Endothelial cell of umbilical vein (primary cell): ENCODE measurements at regions not wholly inside any gene's neighbourhood (a gene's known extent, or its start where the extent isn't known, plus 50 kb on each side); places are given as distances from the start of the nearest gene placed in this dataset.

Source experiments
- BruUV-seq: library from RNA; stranded (reverse); fragments of 400-500 nt; replicated peaks from 2 replicates; lab custom pipeline; 2021; lab: Mats Ljungman, UMichigan
- CTCF ChIA-PET: fragments of 300-600, 350-600 bp; sonication (Branson Sonifier 250); formaldehyde crosslinking; loops from one replicate; lab custom pipeline; 2021; ENCODE audit warnings: antibody characterized with exemption, inconsistent platforms; lab: Charles Lee
- POLR2A ChIA-PET: fragments of 300-600, 350-600 bp; sonication (Branson Sonifier 250); formaldehyde crosslinking; loops from one replicate; lab custom pipeline; 2021; ENCODE audit warnings: antibody characterized with exemption, inconsistent platforms; lab: Charles Lee
- DNase-seq: peaks from one replicate; pipeline ENCODE4 v3.0.0-alpha.2; 2011; ENCODE audit warnings: low read depth, low spot score
- FAIRE-seq: peaks from 2 replicates; lab custom pipeline; 2011; peaks lifted over from hg19 to GRCh38; lab: Jason Lieb, UNC
- H2AFZ ChIP-seq: 2 replicates; pipeline ENCODE4 v1.6.0; 2012; ENCODE audit warnings: low read depth, low read length, control low read depth, inconsistent platforms
- H3K27ac ChIP-seq: 2 replicates; pipeline ENCODE4 v1.5.1; 2011; ENCODE audit warnings: low read depth, mild to moderate bottlenecking, control low read depth, low read length, moderate library complexity; ENCODE audit not compliant: insufficient read depth
- H3K27me3 ChIP-seq, 2 experiments: 2 replicates each; pipeline versions ENCODE4 v1.6.0 to v1.6.1; 2011; ENCODE audit warnings: low read length in 2 of 2, mixed read lengths in 1 of 2; ENCODE audit not compliant: control insufficient read depth in 2 of 2, insufficient read depth in 2 of 2
- H3K36me3 ChIP-seq, 2 experiments: 2 replicates in 1 of 2; 3 replicates in 1 of 2; pipeline ENCODE4 v1.5.1; 2011; ENCODE audit warnings: low read length in 2 of 2, mild to moderate bottlenecking in 1 of 2, moderate library complexity in 1 of 2; ENCODE audit not compliant: control insufficient read depth in 2 of 2, insufficient read depth in 2 of 2; ENCODE audit errors: extremely low read depth in 1 of 2
- H3K4me1 ChIP-seq: 3 replicates; pipeline ENCODE4 v1.5.1; 2011; ENCODE audit warnings: mild to moderate bottlenecking, low read length; ENCODE audit not compliant: control insufficient read depth, insufficient read depth; ENCODE audit errors: extremely low read depth
- H3K4me2 ChIP-seq: 2 replicates; pipeline ENCODE4 v1.6.1; 2011; ENCODE audit warnings: low read length, control low read depth, mixed read lengths; ENCODE audit not compliant: insufficient read depth
- H3K4me3 ChIP-seq, 3 experiments: fragments of 200-600 bp in 1 of 3; sonication (generic), shearing (Covaris generic) in 1 of 3; replicated peaks in 1 of 3; 2 replicates each; pipeline ENCODE4 v1.5.1; 2011 to 2016; ENCODE audit warnings: control low read depth in 3 of 3, low read length in 3 of 3, mild to moderate bottlenecking in 2 of 3, inconsistent platforms in 1 of 3, low read depth in 1 of 3, moderate library complexity in 1 of 3; ENCODE audit not compliant: insufficient read depth in 1 of 3
- H3K79me2 ChIP-seq: 2 replicates; pipeline ENCODE4 v1.6.0; 2012; ENCODE audit warnings: low read length, inconsistent platforms; ENCODE audit not compliant: control insufficient read depth, insufficient read depth
- H3K9ac ChIP-seq: replicated peaks from 2 replicates; pipeline ENCODE3; 2011; ENCODE audit warnings: low read length, control low read depth; ENCODE audit not compliant: insufficient read depth; ENCODE audit errors: extremely low read depth
- H3K9me1 ChIP-seq: replicated peaks from 3 replicates; pipeline ENCODE4 v1.6.0; 2011; ENCODE audit warnings: mild to moderate bottlenecking, low read length; ENCODE audit not compliant: control insufficient read depth, insufficient read depth; ENCODE audit errors: extremely low read depth
- H3K9me3 ChIP-seq: replicated peaks from 2 replicates; pipeline ENCODE4 v1.5.1; 2012; ENCODE audit warnings: low read length, inconsistent platforms; ENCODE audit not compliant: control insufficient read depth, insufficient read depth
- H4K20me1 ChIP-seq: replicated peaks from 2 replicates; pipeline ENCODE3; 2011; ENCODE audit warnings: mild to moderate bottlenecking, low read length; ENCODE audit not compliant: control insufficient read depth, insufficient read depth; ENCODE audit errors: extremely low read depth
- EZH2 ChIP-seq: IDR thresholded peaks from 2 replicates; pipeline ENCODE4 v1.6.1; 2012; ENCODE audit warnings: borderline replicate concordance, low read depth, mild to moderate bottlenecking, moderate library complexity, low read length, inconsistent platforms; ENCODE audit not compliant: severe bottlenecking
- FOS ChIP-seq: IDR thresholded peaks from 2 replicates; pipeline ENCODE4 v1.6.1; 2011; ENCODE audit warnings: mild to moderate bottlenecking, low read length, moderate library complexity, borderline replicate concordance; ENCODE audit not compliant: insufficient read depth
- GATA2 ChIP-seq: IDR thresholded peaks from 2 replicates; pipeline ENCODE4 v1.7.0; 2011; ENCODE audit warnings: low read depth, mild to moderate bottlenecking, moderate library complexity, mixed read lengths, low read length; ENCODE audit not compliant: insufficient read length, insufficient read depth
- JUN ChIP-seq: IDR thresholded peaks from 2 replicates; pipeline ENCODE4 v1.6.1; 2011; ENCODE audit warnings: borderline replicate concordance, low read depth; ENCODE audit not compliant: insufficient read length, insufficient read depth
- MYC ChIP-seq: IDR thresholded peaks from one replicate; pipeline ENCODE4 v1.6.1; 2011; ENCODE audit warnings: mild to moderate bottlenecking, low read depth, low read length
- POLR2A ChIP-seq: IDR thresholded peaks from 2 replicates; pipeline ENCODE4 v1.6.1; 2012; ENCODE audit warnings: low read depth, mild to moderate bottlenecking, control low read depth, low read length
- POLR2AphosphoS5 ChIP-seq: IDR thresholded peaks from 2 replicates; pipeline ENCODE4 v1.6.1; 2012; ENCODE audit warnings: low read depth, mild to moderate bottlenecking, control low read depth, low read length, moderate library complexity; ENCODE audit not compliant: insufficient read depth
- dilution Hi-C: fragments of 300-500 bp; cut with MboI; formaldehyde crosslinking; loops from one replicate; pipeline ENCODE4 v1.15.0; 2019; ENCODE audit warnings: low sequenced_read_pairs; ENCODE audit not compliant: extremely low pct_ligation_motif_present
- intact Hi-C: fragments of 100-400 bp; cut with micrococcal nuclease; formaldehyde crosslinking; loops from one replicate; pipeline ENCODE4 v1.10.0; 2022
- TF ChIP-seq, protein P1 (sequence below): IDR thresholded peaks from 2 replicates; pipeline ENCODE4 v1.6.1; 2011; ENCODE audit not compliant: insufficient read depth, insufficient read length
- TF ChIP-seq, protein P2 (sequence below), 2 donors: IDR thresholded peaks; 1 replicate in 1 of 2; 2 replicates in 1 of 2; pipeline ENCODE4 v1.5.1; 2011; ENCODE audit warnings: low read length in 2 of 2, mild to moderate bottlenecking in 2 of 2, moderate library complexity in 2 of 2, control low read depth in 1 of 2, inconsistent platforms in 1 of 2, low read depth in 1 of 2; ENCODE audit not compliant: insufficient read depth in 1 of 2; ENCODE audit errors: extremely low read depth in 1 of 2

- H3K4me3 ChIP-seq: no peak overlapping the region
- intact Hi-C loops: no loop called here
- dilution Hi-C loops: no loop called here
- no peak for DNase-seq
- no peak overlapping the region for H3K27ac ChIP-seq
- H3K27me3 ChIP-seq: peaks cover 0 to 1% of the 10 kb centered on the region in 2 experiments
- no peaks in the 10 kb centered on the region for H4K20me1 ChIP-seq
- H3K36me3 ChIP-seq: no peaks in the 10 kb centered on the region
- no peaks in the 10 kb centered on the region for H3K9me3 ChIP-seq
- no peaks in the 10 kb centered on the region for H3K9me1 ChIP-seq
- POLR2A ChIA-PET: no interaction called here
- no peak overlapping the region for H2AFZ ChIP-seq
- FAIRE-seq: no peak
- no peak overlapping the region for H3K4me2 ChIP-seq
- H3K4me1 ChIP-seq: no peaks in the 10 kb centered on the region
- no peak for TF ChIP-seq POLR2AphosphoS5
- no peak for TF ChIP-seq JUN
- no peak for TF ChIP-seq POLR2A
- TF ChIP-seq, protein P1, sequence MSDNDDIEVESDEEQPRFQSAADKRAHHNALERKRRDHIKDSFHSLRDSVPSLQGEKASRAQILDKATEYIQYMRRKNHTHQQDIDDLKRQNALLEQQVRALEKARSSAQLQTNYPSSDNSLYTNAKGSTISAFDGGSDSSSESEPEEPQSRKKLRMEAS: no peak
- TF ChIP-seq GATA2: no peak
- no peak for TF ChIP-seq EZH2
- no peak for TF ChIP-seq FOS
- no peak for TF ChIP-seq MYC
- TF ChIP-seq, protein P2, sequence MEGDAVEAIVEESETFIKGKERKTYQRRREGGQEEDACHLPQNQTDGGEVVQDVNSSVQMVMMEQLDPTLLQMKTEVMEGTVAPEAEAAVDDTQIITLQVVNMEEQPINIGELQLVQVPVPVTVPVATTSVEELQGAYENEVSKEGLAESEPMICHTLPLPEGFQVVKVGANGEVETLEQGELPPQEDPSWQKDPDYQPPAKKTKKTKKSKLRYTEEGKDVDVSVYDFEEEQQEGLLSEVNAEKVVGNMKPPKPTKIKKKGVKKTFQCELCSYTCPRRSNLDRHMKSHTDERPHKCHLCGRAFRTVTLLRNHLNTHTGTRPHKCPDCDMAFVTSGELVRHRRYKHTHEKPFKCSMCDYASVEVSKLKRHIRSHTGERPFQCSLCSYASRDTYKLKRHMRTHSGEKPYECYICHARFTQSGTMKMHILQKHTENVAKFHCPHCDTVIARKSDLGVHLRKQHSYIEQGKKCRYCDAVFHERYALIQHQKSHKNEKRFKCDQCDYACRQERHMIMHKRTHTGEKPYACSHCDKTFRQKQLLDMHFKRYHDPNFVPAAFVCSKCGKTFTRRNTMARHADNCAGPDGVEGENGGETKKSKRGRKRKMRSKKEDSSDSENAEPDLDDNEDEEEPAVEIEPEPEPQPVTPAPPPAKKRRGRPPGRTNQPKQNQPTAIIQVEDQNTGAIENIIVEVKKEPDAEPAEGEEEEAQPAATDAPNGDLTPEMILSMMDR (IDR thresholded peaks at IDR 0.05; ENCODE audit: extremely low read depth in 1 of 2, insufficient read depth in 1 of 2, low read depth in 1 of 2, low read length in 2 of 2): no peak
- H3K9ac ChIP-seq: no peak overlapping the region
- CTCF ChIA-PET: no interaction called here
- no TSS peak for BruUV-seq
- H3K79me2 ChIP-seq: no peaks in the 10 kb centered on the region
Observed at GRCh38 chr1:229048896-229049295, 222.0 kb upstream of the RAB4A start.
